AG04449 (cell line): ENCODE measurements at regions not wholly inside any gene's neighbourhood (a gene's known extent, or its start where the extent isn't known, plus 50 kb on each side); places are given as distances from the start of the nearest gene placed in this dataset.

ENCODE experiments used
- CTCF ChIA-PET: fragments of 350-600 bp; formaldehyde crosslinking; extraction: SDS; loops from one replicate; lab custom pipeline; 2021; ENCODE audit warnings: antibody characterized with exemption; lab: Yijun Ruan, JAX
- POLR2A ChIA-PET: fragments of 400-600, 350-600 bp; formaldehyde crosslinking; extraction: SDS; loops from one replicate; lab custom pipeline; 2020; ENCODE audit warnings: antibody characterized with exemption, inconsistent platforms; lab: Yijun Ruan, JAX
- DNase-seq: peaks from one replicate; pipeline ENCODE4 v3.0.0-alpha.2; 2010; ENCODE audit warnings: low read depth, low spot score
- H3K4me3 ChIP-seq: 2 replicates; pipeline ENCODE4 v1.5.1; 2011; ENCODE audit warnings: low read depth, mild to moderate bottlenecking, control low read depth, low read length
- TF ChIP-seq, protein P1 (sequence below): IDR thresholded peaks from one replicate; pipeline ENCODE4 v1.5.1; 2011; ENCODE audit warnings: mild to moderate bottlenecking, moderate library complexity, low read length, control low read depth, inconsistent platforms; ENCODE audit not compliant: insufficient read depth; ENCODE audit errors: missing control alignments

DNA sequence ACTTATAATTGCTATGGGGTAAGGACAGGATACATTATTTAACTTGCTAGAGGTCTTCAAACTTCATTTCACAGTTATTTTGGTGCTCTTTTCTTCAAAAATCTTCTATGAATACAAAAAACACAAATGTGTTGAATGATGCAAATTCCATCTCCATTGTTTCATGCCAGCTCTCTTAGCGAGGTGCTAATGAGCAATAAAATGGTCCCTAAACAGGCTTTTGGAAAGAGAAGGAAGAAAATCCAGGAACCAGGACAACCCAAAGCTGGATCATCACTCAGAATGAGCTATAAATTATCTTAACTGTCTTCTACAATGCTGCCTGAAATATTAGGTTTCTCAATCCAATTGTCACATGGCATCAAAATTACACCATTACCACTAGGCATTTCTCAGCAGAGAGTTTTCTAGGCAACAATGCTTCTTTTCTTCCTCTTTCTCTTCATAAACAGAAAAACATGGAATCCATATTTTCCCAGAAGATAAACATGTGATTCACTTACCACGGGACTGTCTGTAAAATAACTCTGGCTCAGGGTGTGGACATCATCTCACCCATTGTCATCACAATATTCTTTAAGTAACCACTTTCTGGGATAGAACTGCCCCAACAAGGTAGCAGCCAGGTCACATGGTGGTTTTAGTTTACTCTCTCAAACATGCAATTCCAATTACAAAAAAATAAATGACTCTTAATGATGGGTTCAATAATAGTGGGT lies 249.4 kb downstream of the NPR3 start:
- TF ChIP-seq, protein P1, sequence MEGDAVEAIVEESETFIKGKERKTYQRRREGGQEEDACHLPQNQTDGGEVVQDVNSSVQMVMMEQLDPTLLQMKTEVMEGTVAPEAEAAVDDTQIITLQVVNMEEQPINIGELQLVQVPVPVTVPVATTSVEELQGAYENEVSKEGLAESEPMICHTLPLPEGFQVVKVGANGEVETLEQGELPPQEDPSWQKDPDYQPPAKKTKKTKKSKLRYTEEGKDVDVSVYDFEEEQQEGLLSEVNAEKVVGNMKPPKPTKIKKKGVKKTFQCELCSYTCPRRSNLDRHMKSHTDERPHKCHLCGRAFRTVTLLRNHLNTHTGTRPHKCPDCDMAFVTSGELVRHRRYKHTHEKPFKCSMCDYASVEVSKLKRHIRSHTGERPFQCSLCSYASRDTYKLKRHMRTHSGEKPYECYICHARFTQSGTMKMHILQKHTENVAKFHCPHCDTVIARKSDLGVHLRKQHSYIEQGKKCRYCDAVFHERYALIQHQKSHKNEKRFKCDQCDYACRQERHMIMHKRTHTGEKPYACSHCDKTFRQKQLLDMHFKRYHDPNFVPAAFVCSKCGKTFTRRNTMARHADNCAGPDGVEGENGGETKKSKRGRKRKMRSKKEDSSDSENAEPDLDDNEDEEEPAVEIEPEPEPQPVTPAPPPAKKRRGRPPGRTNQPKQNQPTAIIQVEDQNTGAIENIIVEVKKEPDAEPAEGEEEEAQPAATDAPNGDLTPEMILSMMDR, result no peak
- no peak for DNase-seq
- H3K4me3 ChIP-seq, result no peak overlapping the region
- ChIA-PET POLR2A (no interaction called here), CTCF (no interaction called here)

DNA sequence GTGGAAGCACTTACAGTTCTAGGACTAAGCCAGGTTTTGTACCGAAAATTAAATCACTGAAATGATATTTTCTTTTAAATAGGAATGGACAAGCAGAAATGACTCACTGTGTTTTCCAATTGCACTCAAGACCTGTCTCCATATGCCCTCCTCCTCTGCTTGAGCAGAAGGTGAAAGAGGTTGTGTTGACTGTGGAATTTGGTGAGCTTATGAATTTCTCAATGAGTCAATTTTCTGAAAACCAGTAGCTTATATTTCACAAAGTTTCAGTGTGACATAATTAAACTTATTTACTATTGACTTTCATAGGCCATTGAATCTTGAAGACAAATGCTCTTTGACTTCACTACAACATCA lies 249.9 kb downstream of the NPR3 start:
- POLR2A ChIA-PET, result no interaction called here

DNA sequence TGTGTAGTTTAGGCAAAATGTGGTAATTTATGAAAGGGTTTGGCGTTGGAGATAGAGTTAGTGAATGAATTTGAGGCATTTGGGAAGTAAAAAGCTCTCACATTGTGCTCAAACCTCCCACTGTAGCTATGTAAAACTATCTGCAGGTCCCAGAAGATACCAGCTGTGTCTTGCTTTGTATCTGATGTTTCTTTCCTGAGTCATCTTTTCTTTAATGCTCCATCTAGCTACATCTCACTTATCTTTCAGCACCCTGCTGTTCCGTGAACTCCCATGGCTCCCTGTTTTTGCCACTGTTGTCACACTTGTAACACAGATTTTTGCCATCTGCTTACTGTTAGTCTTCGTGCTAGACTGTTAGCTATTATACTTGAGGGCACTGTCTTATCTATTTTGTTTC lies 253.1 kb downstream of the NPR3 start:
- TF ChIP-seq, protein P1, result no peak
- CTCF ChIA-PET, result no interaction called here
- H3K4me3 ChIP-seq, result no peak overlapping the region
- DNase-seq, result peak; percentile 21
- POLR2A ChIA-PET, result no interaction called here

More for the DNA sequence above, 249.9 kb downstream of the NPR3 start:
- CTCF ChIA-PET, result no interaction called here
- DNase-seq, result no peak
- H3K4me3 ChIP-seq, result no peak overlapping the region
- TF ChIP-seq, protein P1, result no peak

DNA sequence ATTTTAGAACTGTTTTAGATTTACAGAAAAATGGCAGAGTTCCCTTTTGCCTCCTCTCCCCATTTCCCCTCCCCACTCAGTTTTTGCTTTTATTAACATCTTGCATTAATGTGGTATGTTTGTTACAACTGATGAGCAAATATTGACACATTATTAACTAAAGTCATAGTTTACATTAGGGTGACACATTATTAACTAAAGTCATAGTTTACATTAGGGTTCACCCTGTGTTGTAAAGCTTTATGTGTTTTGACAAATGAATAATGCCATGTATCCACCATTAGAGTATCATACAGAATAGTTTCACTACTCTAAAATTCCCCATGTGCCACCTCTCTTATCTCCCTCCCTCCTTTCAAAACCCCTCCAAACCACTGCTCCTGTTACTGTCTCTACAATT lies 262.5 kb downstream of the NPR3 start:
- CTCF ChIA-PET, result no interaction called here
- POLR2A ChIA-PET, result no interaction called here
- TF ChIP-seq, protein P1, result no peak
- no peak for DNase-seq
- H3K4me3 ChIP-seq, result no peak overlapping the region

DNA sequence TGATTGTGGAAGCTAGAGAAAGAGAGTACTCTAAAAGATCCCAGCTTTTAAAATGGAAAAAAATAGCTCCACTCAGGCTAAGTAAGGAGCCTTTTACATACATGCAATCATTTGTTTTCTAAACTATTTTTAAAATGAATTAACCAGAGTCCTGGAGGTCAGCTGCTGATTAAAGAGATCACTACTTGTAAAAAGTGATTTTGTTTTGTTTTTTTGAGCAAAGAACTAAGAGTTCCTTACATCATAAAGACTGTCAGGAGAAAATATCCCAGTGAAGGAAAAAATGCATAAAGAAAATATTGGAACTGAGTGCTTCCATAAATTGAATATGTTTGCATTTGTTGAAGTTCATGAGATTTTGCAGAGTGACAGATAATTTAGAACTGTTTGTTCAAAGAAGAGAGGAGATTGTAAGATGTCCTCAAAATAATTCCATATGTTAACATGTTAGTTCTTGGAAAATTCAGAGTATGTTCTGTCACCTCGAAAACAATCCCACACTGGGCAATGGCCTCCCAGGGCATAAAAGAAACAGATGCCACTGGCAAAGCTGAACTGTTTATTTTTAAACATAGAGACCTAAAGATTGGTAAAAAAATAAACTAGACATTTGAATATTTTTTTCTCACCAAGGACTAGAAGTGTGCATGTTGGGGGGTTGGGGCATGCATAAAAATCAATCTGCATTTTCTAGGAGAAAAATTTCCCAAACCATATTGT lies 264.7 kb downstream of the NPR3 start:
- no peak overlapping the region for H3K4me3 ChIP-seq
- TF ChIP-seq, protein P1, result no peak
- DNase-seq, result no peak
- ChIA-PET POLR2A (no interaction called here), CTCF (no interaction called here)

DNA sequence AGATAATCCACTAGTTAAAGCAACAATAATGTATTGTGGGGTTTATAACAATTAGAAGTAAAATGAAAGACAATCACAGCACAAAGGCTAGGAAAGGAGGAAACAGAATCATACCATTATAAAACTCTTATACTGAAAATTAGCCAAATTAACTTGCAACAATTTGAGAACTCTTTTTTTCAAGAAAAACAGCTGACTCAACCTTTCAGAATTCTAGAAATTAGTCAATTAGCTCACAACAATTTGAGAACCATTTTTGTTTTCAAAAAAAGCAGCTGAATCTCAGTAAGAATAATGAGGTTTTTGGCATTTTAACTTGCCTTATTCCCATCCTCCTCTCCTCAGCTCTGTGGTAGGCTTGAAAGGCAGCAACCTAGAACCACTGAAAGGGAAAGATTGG lies 269.9 kb downstream of the NPR3 start:
- ChIA-PET CTCF (no interaction called here), POLR2A (no interaction called here)
- TF ChIP-seq, protein P1, result no peak
- H3K4me3 ChIP-seq, result no peak overlapping the region
- DNase-seq, result no peak
